ENCODE measurements at regions not wholly inside any gene's neighbourhood (a gene's known extent, or its start where the extent isn't known, plus 50 kb on each side); places are given as distances from the start of the nearest gene placed in this dataset.

GRCh38 chr13:32905864-32906180, 110.4 kb upstream of the KL start:
- TF ChIP-seq POLR2A (IDR thresholded peaks at IDR 0.05; ENCODE audit: low read depth, low read length): no peak
- TF ChIP-seq POLR2AphosphoS5 (IDR thresholded peaks at IDR 0.05; ENCODE audit: low read depth, low read length): no peak

Measured in GM12892 (cell line).